Body of pancreas (tissue), 4 donors: ENCODE measurements at regions not wholly inside any gene's neighbourhood (a gene's known extent, or its start where the extent isn't known, plus 50 kb on each side); places are given as distances from the start of the nearest gene placed in this dataset.

Experiments used
- CTCF ChIP-seq, 7 experiments: fragments of 450-650 bp in 4 of 7; fragments of 200-600 bp in 3 of 7; sonication (generic) in 3 of 7; IDR thresholded peaks; one replicate each; pipeline ENCODE4 v1.5.1; 2016 to 2019; ENCODE audit warnings: antibody characterized with exemption in 7 of 7
- POLR2A ChIP-seq, 3 donors: fragments of 450-650 bp; IDR thresholded peaks; one replicate each; pipeline ENCODE4 v1.6.1; 2016; ENCODE audit warnings: antibody characterized with exemption in 3 of 3, mild to moderate bottlenecking in 2 of 3

GRCh38 chr4:157772907-157773306, 399.9 kb downstream of the GASK1B start:
- TF ChIP-seq CTCF (IDR thresholded peaks at IDR 0.05) (no peak), POLR2A (IDR thresholded peaks at IDR 0.05) (no peak)
